NCI-H460 (cell line): ENCODE measurements at regions not wholly inside any gene's neighbourhood (a gene's known extent, or its start where the extent isn't known, plus 50 kb on each side); places are given as distances from the start of the nearest gene placed in this dataset.
A peak's percentile ranks its signal among the peaks of the same experiment; 100 is the strongest.
"Not testable (repeated sequence)": the region's sequence is repeated elsewhere in the genome, so short reads cannot be mapped to it uniquely, and the experiment has no call there.

ENCODE experiments used
- DNase-seq: peaks from one replicate; pipeline ENCODE4 v3.0.0-alpha.2; 2016; ENCODE audit warnings: low read depth; ENCODE audit errors: extremely low read depth

DNA sequence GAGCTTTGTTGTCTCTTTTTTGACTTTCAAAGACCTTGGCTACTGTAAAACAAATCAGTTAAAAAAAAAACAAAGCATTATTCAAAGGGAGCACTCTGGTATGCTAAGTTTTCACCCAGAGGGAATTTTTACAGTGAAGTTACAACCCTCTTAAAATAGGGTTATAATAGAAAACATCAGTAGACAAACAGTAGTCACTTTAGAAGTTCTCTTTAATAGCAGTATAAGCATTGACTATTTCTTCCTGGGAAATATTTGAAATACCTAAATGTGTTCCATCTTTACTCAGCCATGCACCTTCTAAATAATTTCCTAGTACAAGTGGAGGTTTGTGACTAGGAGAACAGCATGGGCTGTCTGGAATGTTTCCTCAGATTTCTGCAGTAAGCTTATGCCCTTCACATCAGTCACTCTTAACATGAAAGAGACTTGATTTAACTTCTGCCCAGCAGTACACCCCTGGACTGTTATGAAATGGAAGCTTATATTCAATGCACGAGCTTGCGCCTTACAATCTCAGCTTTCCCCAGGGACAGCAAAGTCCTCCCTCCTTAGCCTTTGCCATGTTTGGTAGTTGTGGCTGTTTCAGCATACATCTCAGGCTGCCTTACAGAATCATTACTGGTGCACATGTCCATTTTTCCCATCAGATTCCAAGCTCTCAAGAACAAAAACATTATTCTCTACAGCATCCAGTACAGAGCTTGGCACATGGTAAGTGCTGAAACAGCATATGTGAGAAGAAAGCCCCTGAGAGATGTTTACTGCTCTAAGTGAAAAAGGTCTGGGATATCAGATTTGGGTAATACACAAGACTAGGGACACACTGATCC, 191.5 kb downstream of the ZNF608 start:
- DNase-seq = no peak

DNA sequence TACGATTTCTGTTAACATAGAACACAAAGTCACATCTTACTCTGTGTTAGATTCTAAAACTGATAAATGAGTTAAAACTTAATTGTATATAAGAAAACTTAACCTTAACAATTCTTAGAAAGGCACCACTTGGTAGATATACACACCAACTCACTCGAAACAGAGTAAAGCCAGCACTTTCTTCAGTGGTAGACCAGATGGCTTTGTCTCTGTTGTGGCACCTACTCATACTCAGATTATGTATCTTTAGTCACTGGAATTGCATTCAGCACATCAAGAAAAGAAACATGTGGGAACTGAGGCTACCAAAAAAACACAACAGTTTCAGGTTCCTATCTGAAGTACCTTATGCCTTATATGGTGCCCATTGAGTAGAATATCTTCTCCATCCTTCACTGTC, 192.5 kb downstream of the ZNF608 start:
- no peak for DNase-seq

DNA sequence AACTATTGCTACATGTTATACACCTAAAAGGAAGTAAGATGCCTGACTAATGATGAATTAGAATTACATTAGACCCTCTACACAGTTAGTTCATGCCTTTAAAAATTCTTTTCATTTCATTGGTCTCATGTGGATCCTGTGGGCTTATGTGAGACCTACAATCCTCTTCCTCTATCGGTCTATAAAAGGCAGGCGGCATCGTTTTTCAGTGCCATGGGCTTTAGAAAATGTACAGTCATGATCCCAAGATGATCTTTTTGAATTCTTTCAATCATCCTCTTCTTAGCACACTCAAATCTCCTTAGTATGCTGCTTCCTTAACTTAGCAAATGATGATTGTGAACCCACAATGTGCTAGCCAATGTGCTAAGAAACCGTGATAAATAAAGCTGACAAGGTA, 193.9 kb downstream of the ZNF608 start:
- no peak for DNase-seq

DNA sequence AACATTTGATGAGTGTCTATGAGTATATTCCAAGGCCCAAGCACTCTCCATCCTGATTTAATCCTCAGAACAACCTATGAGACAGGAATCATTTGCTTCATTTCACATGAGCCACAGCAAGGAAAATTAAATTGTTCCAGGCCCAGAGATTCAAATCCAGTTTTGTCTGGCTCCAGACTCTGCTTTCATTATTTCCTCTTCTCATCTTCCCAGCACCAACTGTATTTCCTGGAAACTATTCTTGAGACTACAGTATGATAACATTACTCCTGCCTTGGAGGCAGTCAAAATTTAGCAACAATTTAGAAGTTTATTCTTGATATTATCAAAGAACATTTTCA, 194.5 kb downstream of the ZNF608 start:
- DNase-seq = no peak

DNA sequence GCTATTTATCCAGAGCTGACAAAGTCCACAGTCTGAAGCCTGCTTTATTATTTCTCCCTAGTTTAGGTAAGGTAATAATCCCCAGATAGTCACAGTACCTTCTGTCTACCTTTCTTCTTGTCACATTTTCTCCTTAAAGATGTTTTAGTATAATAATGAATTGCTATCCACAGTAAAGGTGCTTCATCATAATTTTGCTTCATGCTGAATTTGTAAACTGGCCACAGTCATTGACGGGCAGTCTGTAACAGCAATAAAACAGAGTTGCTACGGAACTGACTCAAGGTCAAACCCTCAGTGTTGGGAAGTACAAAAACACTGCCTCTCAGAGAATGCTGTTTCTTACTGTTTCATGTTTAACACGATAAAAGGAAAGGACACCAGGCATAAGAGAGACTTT, 195.7 kb downstream of the ZNF608 start:
- DNase-seq = no peak

DNA sequence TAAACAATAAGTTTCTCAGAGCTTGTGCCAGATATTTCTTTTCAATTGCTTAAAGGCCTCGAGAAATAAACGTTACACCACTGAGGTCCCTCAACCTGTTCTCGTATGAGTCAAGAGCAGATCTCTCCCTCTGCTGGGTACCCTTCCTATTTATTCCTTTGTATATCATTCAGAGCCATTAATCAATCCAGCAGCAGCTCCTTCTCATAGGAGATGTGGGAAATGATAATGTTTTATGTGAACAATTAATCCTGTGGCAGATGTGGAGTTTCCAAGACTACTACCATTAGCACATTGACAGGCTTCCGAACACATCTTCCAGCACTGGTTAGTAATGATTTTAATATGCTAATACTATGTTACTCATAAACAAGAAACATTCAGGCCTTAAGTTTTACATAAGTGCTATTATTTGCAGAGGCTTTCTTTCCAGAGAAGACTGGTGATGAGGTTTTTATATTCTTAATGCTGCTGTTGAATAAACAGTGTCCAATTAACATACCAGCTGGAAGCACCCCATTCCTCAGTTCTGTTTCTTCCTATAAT, 196.5 kb downstream of the ZNF608 start:
- DNase-seq = no peak

DNA sequence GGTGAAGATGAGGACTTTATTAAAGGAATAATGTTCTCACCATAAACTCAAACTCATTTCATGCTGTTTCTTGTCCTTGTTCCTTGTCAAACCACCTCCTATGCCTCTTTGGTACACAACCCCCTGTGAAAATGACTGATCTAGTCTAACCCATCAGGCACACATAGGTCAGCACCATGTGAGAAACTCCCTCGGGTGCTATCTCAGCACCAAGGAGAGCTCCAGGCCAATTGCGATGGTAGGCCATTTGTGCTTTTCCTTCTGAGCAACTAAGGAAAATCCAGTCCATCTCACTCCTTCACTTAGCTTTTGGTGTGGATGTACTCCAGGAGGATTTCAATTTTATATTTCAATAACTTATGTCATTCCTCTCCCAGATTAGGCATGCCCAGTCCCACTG, 199.8 kb downstream of the ZNF608 start:
- peak; percentile 33 for DNase-seq

DNA sequence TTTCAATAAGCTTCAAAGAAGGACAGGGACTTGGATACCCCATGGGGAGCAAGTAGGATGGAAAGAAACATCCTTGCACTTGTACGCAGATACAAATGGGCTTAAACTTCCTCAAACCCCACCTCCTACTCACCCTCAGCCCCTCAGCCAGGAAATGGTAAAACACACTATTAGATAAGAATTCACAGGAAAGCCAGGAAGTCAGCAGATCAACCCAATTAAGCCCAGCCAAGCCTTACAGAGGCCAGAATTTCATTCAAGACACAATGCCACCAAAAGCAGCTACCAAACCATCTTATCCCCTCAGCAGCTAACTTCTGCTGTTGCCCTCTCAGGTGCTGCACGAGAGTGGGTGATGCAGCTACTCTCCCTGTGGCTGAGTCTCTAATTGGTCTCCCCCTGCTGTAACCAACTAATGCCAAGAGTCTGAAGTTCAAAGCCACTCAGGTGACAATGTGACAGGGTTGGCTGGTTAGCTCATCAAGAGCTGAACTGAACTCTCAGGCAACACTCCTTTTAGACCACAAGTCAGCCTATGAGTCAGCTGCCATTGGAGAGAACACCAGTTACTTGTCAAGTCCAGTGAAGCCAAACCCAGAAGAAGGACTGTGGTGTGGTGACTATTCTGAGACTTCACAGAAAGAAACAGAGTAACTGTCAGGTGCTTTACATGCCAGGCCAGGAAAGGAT, 201.9 kb downstream of the ZNF608 start:
- DNase-seq = no peak

DNA sequence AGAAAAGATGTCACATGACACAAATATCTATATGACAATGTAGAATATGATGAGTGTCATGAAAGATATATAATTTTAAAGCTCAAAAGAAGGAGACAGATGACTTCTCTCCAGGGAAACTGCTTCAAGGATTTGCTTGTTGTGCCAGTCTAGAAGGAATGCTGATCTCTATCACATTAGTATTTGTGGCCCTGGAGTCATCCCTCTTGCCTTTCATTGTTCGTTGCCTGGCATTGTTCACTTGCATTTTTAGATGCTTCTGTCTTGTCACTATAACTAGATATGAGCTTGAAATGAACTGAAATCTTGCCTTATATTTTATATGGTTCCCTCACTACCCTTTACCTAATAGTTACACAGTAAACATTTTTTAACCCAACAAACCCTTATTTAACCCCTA, 207.5 kb downstream of the ZNF608 start:
- no peak for DNase-seq

DNA sequence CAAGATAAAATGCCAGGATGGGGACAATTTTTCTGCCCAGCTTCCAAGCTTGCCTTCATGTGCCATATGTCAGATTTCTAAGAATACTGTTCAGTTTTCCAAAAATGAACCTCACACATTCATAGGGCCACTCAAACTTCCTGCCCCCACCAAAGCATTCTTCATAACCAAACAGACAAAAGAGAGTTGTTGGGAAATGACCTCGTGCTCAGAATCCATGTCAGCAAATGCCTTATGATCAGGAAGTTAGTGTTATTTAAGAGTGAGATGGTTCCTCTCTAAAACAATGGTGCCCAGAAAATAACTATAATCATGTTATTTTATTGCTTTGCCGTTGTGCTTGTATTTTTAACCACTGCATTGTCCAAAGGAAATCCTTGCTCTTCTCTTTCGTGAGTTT, 208.2 kb downstream of the ZNF608 start:
- no peak for DNase-seq

DNA sequence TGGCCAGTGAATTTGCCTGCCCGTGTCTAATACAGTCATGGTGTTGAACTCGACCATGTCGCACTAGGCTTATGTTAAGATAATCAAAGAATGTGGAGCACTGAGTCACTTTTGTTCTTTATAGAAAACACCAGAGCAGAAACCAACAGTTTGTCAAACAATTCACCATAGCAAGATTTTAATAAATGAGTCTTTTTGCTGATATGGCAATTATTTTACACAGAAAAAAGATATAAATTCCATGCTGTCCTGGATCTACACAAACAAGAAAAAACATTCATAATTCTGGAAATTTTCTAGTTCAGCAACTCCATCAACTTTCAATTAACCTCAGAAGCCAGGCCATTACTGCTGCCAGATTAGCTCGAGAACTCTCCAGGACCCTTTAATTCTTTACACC, 208.9 kb downstream of the ZNF608 start:
- DNase-seq = no peak

DNA sequence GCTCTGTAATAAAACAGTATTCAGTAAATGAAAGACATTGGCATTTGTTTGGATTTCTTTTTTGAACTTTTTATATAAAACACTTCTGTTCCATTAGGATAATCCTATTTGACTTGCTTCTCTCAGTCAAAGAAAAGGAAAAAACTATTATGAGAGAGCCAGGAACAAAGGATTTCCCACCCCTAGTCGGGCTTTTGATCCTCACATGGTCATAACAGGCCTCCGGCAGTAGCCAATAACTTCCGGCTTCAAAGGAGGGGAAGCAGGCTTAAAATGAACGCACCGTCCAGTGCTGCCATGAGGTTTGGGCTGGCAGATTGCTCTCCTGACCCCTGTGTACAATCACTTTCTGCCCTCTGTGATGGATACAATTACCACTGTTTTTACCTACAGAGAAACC, 209.3 kb downstream of the ZNF608 start:
- DNase-seq = no peak

DNA sequence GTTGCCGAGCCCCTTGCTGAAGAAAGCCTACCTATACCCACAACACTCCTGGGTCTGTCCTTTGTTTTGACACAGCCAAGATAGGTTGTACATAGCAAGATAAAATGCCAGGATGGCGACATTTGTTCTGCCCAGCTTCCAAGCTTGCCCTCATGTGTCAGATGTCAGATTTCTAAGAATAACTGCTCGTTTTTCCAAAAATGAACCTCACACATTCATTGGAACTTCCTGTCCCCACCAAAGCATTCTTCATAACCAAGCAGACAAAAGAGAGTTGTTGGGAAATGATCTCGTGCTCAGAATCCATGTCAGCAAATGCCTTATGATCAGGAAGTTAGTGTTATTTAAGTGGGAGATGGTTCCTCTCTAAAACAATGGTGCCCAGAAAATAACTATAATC, 210.1 kb downstream of the ZNF608 start:
- DNase-seq = no peak

DNA sequence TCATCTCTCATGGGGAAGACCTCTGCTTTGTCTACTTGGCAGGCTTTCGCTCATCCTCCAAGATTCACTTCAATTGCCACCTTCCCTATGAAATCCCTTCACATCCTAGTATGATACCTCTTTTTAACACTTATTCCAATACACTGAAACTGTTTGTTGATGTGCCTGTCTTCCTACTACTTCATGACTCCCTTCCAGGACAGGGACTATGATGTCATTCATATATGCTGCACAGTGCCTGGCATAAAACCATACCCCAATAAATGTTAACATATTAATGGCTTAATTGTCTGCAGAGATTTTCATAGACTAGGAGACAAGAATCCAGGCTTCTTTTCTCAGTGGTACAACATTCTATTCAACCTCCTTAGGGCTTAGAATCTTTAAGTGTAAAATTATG, 215.5 kb downstream of the ZNF608 start:
- no peak for DNase-seq

DNA sequence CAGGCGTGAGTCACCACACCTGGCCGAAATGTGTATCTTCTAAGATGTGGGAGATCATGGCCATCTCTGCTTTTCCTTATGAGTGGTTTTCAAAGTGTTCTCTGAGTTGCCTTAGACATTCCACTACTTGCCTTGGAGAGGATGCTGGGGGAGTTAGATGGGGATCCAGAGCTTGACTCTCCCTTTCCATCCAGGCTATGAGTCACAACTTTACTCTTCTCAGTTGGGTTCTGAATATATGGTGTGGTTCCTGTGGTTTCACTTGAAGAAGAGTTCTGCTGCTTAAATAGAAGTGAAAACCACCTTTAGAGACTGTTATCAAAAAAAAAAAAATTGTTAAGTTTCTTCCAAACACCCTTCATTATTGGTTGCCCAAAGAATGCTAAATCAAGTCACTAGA, 217.6 kb downstream of the ZNF608 start:
- DNase-seq = no peak

DNA sequence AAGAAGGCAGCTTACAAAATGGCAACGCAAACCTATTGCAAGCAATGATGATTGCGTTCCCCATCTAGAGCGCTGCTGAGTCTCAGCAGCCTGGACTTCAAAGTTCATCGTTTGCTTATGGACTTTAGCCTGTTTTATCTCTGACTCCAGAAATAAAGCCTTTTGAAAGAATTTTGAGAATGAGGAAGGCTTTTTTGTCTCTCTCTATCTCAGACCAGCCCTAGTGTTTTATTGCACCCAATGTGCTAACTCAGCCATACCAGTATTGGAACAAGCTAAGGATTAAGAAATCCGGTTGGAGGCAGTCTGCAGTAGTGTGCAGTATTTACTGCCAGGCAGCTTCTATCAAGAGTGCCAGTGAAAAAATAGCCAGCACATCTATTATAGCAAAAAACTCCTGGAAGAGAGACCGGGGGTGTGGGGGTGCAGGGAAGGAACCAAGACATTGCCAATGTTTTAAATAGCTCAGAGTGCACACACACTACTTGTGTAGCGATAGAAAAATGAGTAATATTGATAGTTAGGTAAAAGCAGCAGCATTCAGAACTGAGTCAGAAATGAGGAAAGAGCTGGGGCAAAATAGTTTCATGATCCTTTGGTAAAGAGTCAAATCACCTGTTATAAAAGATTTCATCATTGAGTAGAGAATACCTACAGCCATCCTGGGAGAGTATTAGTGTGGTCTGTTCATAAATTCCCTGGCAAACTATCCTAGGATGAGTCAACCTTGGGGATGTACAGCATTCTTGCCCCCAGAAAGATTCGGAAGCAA, 219.0 kb downstream of the ZNF608 start:
- DNase-seq = no peak

DNA sequence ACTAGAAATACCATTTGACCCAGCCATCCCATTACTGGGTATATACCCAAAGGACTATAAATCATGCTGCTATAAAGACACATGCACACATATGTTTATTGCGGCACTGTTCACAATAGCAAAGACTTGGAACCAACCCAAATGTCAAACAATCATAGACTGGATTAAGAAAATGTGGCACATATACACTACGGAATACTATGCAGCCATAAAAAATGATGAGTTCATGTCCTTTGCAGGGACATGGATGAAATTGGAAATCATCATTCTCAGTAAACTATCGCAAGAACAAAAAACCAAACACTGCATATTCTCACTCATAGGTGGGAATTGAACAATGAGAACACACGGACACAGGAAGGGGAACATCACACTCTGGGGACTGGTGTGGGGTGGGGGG, 220.4 kb downstream of the ZNF608 start:
- DNase-seq = not testable (repeated sequence)

DNA sequence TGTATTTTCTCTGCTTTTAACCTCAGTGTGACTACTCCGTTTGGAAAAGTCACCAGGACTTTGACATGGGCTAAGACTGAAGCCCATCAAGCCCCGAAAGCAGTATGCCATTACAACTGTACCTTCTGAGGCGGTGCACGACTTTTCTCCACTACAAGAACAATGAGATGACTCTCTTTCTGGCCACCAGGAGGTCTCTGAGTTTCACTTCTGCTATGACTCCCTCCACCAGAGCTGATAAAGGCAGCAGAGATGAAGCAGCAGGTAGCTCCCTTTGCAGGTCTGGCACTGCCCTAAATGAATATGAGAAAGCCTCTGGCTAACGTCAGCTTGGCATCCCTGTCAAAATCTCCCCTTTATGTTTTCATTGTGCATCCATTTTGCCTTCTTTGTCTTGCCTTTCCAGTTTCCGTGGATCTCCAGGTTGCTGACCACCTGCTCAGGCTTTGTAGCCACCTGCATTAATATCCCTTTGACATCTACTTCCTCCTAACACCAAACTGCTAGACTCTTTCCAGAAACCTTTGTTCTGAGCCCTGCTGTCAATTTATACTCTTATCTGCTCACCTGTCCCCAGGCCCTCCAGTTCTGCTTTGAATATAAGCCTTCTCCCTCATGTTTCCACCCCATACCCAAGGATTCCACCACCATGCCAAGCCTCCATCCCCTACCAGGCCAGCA, 221.7 kb downstream of the ZNF608 start:
- no peak for DNase-seq

DNA sequence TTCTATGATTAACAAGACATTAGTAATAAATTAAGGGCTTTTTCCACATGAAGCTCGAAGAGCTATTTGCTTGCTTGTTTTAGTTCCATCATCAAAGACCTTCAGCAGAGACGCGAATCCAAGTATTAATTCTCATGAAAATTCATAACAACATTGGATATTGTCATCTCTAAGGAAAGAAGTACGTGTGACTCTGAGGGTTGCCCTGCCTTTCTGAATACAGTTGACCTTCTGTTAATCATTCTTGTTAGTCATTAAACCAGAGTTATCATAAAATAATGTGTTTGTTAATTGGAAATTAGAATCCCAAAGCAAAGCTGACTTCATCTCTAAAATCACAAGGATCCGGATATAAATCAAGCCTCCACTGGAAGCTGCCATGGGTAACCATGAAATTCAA, 222.5 kb downstream of the ZNF608 start:
- no peak for DNase-seq

DNA sequence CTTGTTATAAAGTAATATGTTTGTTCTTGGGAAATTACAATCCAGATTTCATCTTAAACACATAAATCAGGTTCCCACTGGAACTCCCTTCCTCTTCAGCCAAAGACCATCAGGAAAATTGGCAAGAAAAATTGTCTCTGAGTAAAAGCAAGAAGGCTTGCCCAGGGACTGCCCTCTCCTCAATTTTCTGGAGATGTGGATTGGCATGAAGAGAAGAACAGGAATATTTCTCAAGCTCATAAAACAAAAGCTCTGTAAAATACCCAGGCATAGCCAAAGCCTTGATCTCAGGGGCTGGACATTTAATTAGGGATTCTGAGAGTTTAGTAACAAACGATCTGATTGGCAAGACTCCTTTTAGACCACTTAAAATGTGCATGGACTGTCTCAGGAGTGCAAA, 223.4 kb downstream of the ZNF608 start:
- no peak for DNase-seq
